Esophagus squamous epithelium (tissue), 4 donors: ENCODE measurements at regions not wholly inside any gene's neighbourhood (a gene's known extent, or its start where the extent isn't known, plus 50 kb on each side); places are given as distances from the start of the nearest gene placed in this dataset.

ENCODE experiments used
- POLR2A ChIP-seq, 4 donors: fragments of 450-650 bp; IDR thresholded peaks; one replicate each; pipeline ENCODE4 v1.6.1; 2017; ENCODE audit warnings: antibody characterized with exemption in 4 of 4, mild to moderate bottlenecking in 4 of 4, moderate library complexity in 3 of 4
- TF ChIP-seq, protein P1 (sequence below), 6 experiments: fragments of 450-650 bp in 4 of 6; fragments of 200-600 bp in 2 of 6; sonication (generic) in 2 of 6; IDR thresholded peaks; one replicate each; pipeline ENCODE4 v1.5.1; 2016 to 2019; ENCODE audit warnings: antibody characterized with exemption in 6 of 6, mild to moderate bottlenecking in 4 of 6, moderate library complexity in 4 of 6

- no peak for TF ChIP-seq POLR2A (IDR thresholded peaks at IDR 0.05)
- TF ChIP-seq, protein P1, sequence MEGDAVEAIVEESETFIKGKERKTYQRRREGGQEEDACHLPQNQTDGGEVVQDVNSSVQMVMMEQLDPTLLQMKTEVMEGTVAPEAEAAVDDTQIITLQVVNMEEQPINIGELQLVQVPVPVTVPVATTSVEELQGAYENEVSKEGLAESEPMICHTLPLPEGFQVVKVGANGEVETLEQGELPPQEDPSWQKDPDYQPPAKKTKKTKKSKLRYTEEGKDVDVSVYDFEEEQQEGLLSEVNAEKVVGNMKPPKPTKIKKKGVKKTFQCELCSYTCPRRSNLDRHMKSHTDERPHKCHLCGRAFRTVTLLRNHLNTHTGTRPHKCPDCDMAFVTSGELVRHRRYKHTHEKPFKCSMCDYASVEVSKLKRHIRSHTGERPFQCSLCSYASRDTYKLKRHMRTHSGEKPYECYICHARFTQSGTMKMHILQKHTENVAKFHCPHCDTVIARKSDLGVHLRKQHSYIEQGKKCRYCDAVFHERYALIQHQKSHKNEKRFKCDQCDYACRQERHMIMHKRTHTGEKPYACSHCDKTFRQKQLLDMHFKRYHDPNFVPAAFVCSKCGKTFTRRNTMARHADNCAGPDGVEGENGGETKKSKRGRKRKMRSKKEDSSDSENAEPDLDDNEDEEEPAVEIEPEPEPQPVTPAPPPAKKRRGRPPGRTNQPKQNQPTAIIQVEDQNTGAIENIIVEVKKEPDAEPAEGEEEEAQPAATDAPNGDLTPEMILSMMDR (IDR thresholded peaks at IDR 0.05): no peak
Measured at GRCh38 chr10:118506671-118507590, 88.5 kb downstream of the PRLHR start.
